D721Med (cell line): ENCODE measurements at regions not wholly inside any gene's neighbourhood (a gene's known extent, or its start where the extent isn't known, plus 50 kb on each side); places are given as distances from the start of the nearest gene placed in this dataset.

ENCODE experiments used
- DNase-seq: peaks from one replicate; pipeline ENCODE4 v3.0.0; 2011; ENCODE audit warnings: low spot score; ENCODE audit not compliant: insufficient read length
- FAIRE-seq: peaks from 2 replicates; lab custom pipeline; 2011; peaks lifted over from hg19 to GRCh38; lab: Jason Lieb, UNC
- TF ChIP-seq, protein P1 (sequence below): IDR thresholded peaks from 2 replicates; pipeline ENCODE4 v1.5.1; 2012; ENCODE audit warnings: mild to moderate bottlenecking, control low read depth; ENCODE audit not compliant: insufficient read depth; ENCODE audit errors: missing control alignments

DNA sequence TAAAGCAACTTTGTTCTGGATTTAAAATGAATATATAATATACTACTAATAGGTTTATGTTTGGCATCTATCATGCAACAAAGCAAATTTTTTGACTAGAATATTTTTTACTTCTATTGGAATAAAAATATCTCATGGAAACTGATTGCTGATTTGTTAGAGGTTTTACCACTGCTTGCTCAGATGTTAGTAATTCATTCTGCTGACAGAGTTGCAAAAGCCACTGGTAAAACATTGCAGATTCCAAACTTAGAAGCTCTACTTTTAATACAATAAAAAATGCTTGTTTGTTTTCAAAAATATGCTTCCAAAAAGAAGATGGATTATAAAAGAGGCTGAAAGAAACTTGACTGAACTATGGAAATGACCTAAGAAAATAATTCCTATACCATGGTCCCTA lies 795.2 kb downstream of the PCDH18 start:
- FAIRE-seq (no peak), DNase-seq (no peak)
- TF ChIP-seq, protein P1, sequence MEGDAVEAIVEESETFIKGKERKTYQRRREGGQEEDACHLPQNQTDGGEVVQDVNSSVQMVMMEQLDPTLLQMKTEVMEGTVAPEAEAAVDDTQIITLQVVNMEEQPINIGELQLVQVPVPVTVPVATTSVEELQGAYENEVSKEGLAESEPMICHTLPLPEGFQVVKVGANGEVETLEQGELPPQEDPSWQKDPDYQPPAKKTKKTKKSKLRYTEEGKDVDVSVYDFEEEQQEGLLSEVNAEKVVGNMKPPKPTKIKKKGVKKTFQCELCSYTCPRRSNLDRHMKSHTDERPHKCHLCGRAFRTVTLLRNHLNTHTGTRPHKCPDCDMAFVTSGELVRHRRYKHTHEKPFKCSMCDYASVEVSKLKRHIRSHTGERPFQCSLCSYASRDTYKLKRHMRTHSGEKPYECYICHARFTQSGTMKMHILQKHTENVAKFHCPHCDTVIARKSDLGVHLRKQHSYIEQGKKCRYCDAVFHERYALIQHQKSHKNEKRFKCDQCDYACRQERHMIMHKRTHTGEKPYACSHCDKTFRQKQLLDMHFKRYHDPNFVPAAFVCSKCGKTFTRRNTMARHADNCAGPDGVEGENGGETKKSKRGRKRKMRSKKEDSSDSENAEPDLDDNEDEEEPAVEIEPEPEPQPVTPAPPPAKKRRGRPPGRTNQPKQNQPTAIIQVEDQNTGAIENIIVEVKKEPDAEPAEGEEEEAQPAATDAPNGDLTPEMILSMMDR: no peak

GRCh38 chr4:136731025-136731424 lies 801.3 kb downstream of the PCDH18 start:
- TF ChIP-seq, protein P1: no peak
- FAIRE-seq: no peak
- DNase-seq: no peak

- TF ChIP-seq, protein P1: no peak
- DNase-seq (no peak), FAIRE-seq (no peak)
Measured at GRCh38 chr4:136725286-136726081, 806.8 kb downstream of the PCDH18 start.

GRCh38 chr4:136713140-136713539 lies 819.2 kb downstream of the PCDH18 start:
- FAIRE-seq: no peak
- TF ChIP-seq, protein P1: no peak
- DNase-seq: no peak

- TF ChIP-seq, protein P1: no peak
- DNase-seq: no peak
- FAIRE-seq: no peak
Measured at GRCh38 chr4:136709897-136710296, 822.4 kb downstream of the PCDH18 start.

DNA sequence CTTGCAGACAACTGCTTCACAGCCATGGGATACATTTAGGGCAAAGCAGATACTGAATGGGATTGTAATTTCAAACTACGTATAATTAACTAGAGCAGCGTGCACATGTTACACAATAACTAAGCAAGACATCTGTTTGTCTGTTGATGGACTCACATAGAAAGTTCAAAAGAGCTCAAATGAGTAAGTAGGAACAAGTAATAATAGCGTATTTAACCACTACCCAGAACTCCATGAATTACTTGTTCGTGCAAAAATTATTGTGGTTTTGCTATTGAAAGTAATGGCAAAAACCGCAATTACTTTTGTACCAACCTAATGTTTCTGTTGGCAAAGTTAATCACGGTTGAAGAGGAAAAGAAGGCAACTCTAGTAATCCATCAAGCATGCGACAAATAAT lies 825.4 kb downstream of the PCDH18 start:
- FAIRE-seq: no peak
- DNase-seq: no peak
- TF ChIP-seq, protein P1: no peak

DNA sequence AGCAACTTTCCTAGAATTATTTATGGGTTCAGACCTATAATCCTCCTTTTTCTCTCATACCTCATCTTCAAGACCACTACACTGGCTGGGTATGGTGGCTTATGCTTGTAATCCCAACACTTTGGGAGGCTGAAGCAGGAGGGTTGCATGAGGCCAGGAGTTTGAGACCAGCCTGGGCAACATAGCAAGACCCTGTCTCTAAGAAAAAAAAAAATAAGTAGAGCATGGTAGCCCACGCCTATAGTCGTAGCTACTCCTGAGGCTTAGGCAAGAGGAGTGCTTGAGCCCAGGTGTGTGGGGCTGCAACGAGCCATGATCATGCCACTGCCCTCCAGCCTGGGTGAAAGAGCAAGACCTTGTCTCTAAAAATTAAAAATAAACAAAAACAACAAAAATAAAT lies 832.4 kb downstream of the PCDH18 start:
- DNase-seq: no peak
- no peak for FAIRE-seq
- TF ChIP-seq, protein P1: no peak
